IMR-90 (cell line): ENCODE measurements at regions not wholly inside any gene's neighbourhood (a gene's known extent, or its start where the extent isn't known, plus 50 kb on each side); places are given as distances from the start of the nearest gene placed in this dataset.

ENCODE experiments used
- ATAC-seq: fragments of 200-7000 bp; cut with Tn5 transposase; 2 replicates; pipeline ENCODE4 v1.9.1; 2020; ENCODE audit warnings: low read depth, mild to moderate bottlenecking, moderate library complexity
- BruUV-seq: library from RNA; stranded (reverse); fragments of 400-500 nt; replicated peaks from 2 replicates; lab custom pipeline; 2021; lab: Mats Ljungman, UMichigan
- CTCF ChIA-PET: fragments of 300-600 bp; formaldehyde crosslinking; extraction: SDS; loops from one replicate; lab custom pipeline; 2021; ENCODE audit warnings: antibody characterized with exemption; lab: Yijun Ruan, JAX
- POLR2A ChIA-PET: fragments of 300-600 bp; sonication (Branson Sonifier 250); formaldehyde crosslinking; loops from one replicate; lab custom pipeline; 2022; ENCODE audit warnings: antibody characterized with exemption; ENCODE audit not compliant: unreplicated experiment; lab: Charles Lee
- DNase-seq: peaks from one replicate; pipeline ENCODE4 v3.0.0; 2013
- H2AFZ ChIP-seq: replicated peaks from 2 replicates; pipeline ENCODE3; 2013; ENCODE audit warnings: low read length, mild to moderate bottlenecking; ENCODE audit not compliant: poor library complexity
- H2AK5ac ChIP-seq: 2 replicates; pipeline ENCODE4 v1.6.1; 2013; ENCODE audit warnings: low read depth, low read length, inconsistent platforms
- H2AK9ac ChIP-seq: replicated peaks from 2 replicates; pipeline ENCODE3; 2013; ENCODE audit warnings: mild to moderate bottlenecking, low read depth, low read length, moderate library complexity; ENCODE audit not compliant: poor library complexity
- H2BK120ac ChIP-seq: 2 replicates; pipeline ENCODE4 v1.6.1; 2013; ENCODE audit warnings: low read depth, low read length, inconsistent platforms
- H2BK15ac ChIP-seq: 3 replicates; pipeline ENCODE4 v1.6.1; 2013; ENCODE audit warnings: low read depth, low read length, inconsistent platforms
- H2BK20ac ChIP-seq: 2 replicates; pipeline ENCODE4 v1.6.1; 2013; ENCODE audit warnings: low read depth, mild to moderate bottlenecking, inconsistent platforms, low read length, moderate library complexity
- H2BK5ac ChIP-seq: 2 replicates; pipeline ENCODE4 v1.6.1; 2013; ENCODE audit warnings: mild to moderate bottlenecking, low read depth, low read length, inconsistent platforms; ENCODE audit not compliant: poor library complexity, severe bottlenecking
- H3K14ac ChIP-seq: replicated peaks from 2 replicates; pipeline ENCODE4 v1.6.1; 2013; ENCODE audit warnings: low read depth, low read length, inconsistent platforms
- H3K18ac ChIP-seq: 2 replicates; pipeline ENCODE4 v1.6.1; 2013; ENCODE audit warnings: low read depth, low read length, control low read depth
- H3K23ac ChIP-seq: 2 replicates; pipeline ENCODE4 v1.6.1; 2013; ENCODE audit warnings: low read depth, low read length, inconsistent platforms
- H3K27ac ChIP-seq: 2 replicates; pipeline ENCODE4 v1.5.1; 2013; ENCODE audit warnings: mild to moderate bottlenecking, control low read depth, low read length; ENCODE audit not compliant: insufficient read depth
- H3K27me3 ChIP-seq: 2 replicates; pipeline ENCODE4 v1.6.1; 2013; ENCODE audit warnings: low read length; ENCODE audit not compliant: control insufficient read depth, insufficient read depth
- H3K36me3 ChIP-seq: 2 replicates; pipeline ENCODE4 v1.6.1; 2013; ENCODE audit warnings: low read length, mixed read lengths; ENCODE audit not compliant: control insufficient read depth, insufficient read depth
- H3K4ac ChIP-seq: 2 replicates; pipeline ENCODE4 v1.6.1; 2013; ENCODE audit warnings: low read depth, low read length, inconsistent platforms
- H3K4me1 ChIP-seq: 2 replicates; pipeline ENCODE4 v1.6.1; 2013; ENCODE audit warnings: low read length, mixed read lengths; ENCODE audit not compliant: control insufficient read depth, insufficient read depth
- H3K4me2 ChIP-seq: 2 replicates; pipeline ENCODE4 v1.6.1; 2013; ENCODE audit warnings: low read depth, mild to moderate bottlenecking, control low read depth, low read length, moderate library complexity
- H3K4me3 ChIP-seq: 2 replicates; pipeline ENCODE4 v1.5.1; 2013; ENCODE audit warnings: low read depth, mild to moderate bottlenecking, control low read depth, low read length, moderate library complexity; ENCODE audit not compliant: insufficient read depth
- H3K56ac ChIP-seq: 2 replicates; pipeline ENCODE4 v1.6.1; 2013; ENCODE audit warnings: low read length, inconsistent platforms; ENCODE audit not compliant: insufficient read depth; ENCODE audit errors: extremely low read depth
- H3K79me1 ChIP-seq, 2 experiments: 2 replicates each; pipeline ENCODE4 v1.6.1; 2013; ENCODE audit warnings: low read length in 2 of 2, inconsistent platforms in 1 of 2, low read depth in 1 of 2
- H3K9ac ChIP-seq: 2 replicates; pipeline ENCODE4 v1.6.1; 2013; ENCODE audit warnings: low read depth, low read length, control low read depth
- H3K9me1 ChIP-seq: 2 replicates; pipeline ENCODE4 v1.6.1; 2013; ENCODE audit warnings: low read length, inconsistent platforms; ENCODE audit not compliant: insufficient read depth
- H3K9me3 ChIP-seq: 2 replicates; pipeline ENCODE4 v1.6.1; 2013; ENCODE audit warnings: low read length; ENCODE audit not compliant: control insufficient read depth, insufficient read depth
- H4K20me1 ChIP-seq: 2 replicates; pipeline ENCODE4 v1.6.1; 2013; ENCODE audit warnings: low read length, inconsistent platforms; ENCODE audit not compliant: insufficient read depth
- H4K5ac ChIP-seq: 2 replicates; pipeline ENCODE4 v1.6.1; 2013; ENCODE audit warnings: mild to moderate bottlenecking, low read depth, low read length, control low read depth
- H4K8ac ChIP-seq, 2 experiments: 2 replicates each; pipeline ENCODE4 v1.6.1; 2013; ENCODE audit warnings: low read depth in 2 of 2, low read length in 2 of 2, control low read depth in 1 of 2, inconsistent platforms in 1 of 2
- H4K91ac ChIP-seq: 2 replicates; pipeline ENCODE4 v1.6.1; 2013; ENCODE audit warnings: low read depth, low read length, inconsistent platforms; ENCODE audit not compliant: insufficient read depth
- BHLHE40 ChIP-seq: fragments of 150-350 bp; IDR thresholded peaks from 2 replicates; pipeline ENCODE4 v1.6.1; 2016; ENCODE audit warnings: mild to moderate bottlenecking, low read depth, low read length
- CHD1 ChIP-seq: IDR thresholded peaks from 2 replicates; pipeline ENCODE4 v1.6.1; 2012; ENCODE audit warnings: low read depth, low read length, improper control_type of control experiment
- MAFK ChIP-seq: IDR thresholded peaks from 2 replicates; pipeline ENCODE4 v1.6.1; 2012; ENCODE audit warnings: low read depth, low read length, improper control_type of control experiment
- POLR2A ChIP-seq: IDR thresholded peaks from 2 replicates; pipeline ENCODE4 v1.6.1; 2012; ENCODE audit warnings: mild to moderate bottlenecking, low read depth, low read length
- SMC3 ChIP-seq: fragments of 150-350 bp; IDR thresholded peaks from 2 replicates; pipeline ENCODE4 v1.6.1; 2016; ENCODE audit warnings: low read depth, mild to moderate bottlenecking, antibody characterized with exemption, low read length, moderate library complexity
- USF2 ChIP-seq: fragments of 150-350 bp; IDR thresholded peaks from 2 replicates; pipeline ENCODE4 v1.6.1; 2017; ENCODE audit warnings: mild to moderate bottlenecking, antibody characterized with exemption, low read length, low read depth
- WGBS, 2 experiments: methylation state at CpG; one replicate each; pipeline versions ENCODE4 v1.1.5 to v1.1.7; 2013; ENCODE audit warnings: missing lambda C conversion rate in 2 of 2; ENCODE audit not compliant: insufficient read length in 1 of 2; ENCODE audit errors: extremely low coverage in 2 of 2; 5-methylcytosine and 5-hydroxymethylcytosine counted together
- dilution Hi-C: fragments of 300-500 bp; cut with HindIII; formaldehyde crosslinking; loops from one replicate; pipeline ENCODE4 v1.14.3; 2018; ENCODE audit warnings: low sequenced_read_pairs; ENCODE audit not compliant: unreplicated experiment
- in situ Hi-C: fragments of 300-500 bp; cut with MboI; formaldehyde crosslinking; loops from 3 replicates; pipeline ENCODE4 v1.14.3; 2019; ENCODE audit warnings: low sequenced_read_pairs, inconsistent platforms, mixed read lengths
- intact Hi-C: fragments of 100-400 bp; cut with micrococcal nuclease; formaldehyde crosslinking; loops from 2 replicates; pipeline ENCODE4 v1.10.0; 2022

- no peak overlapping the region for H3K9ac ChIP-seq
- H2BK15ac ChIP-seq = no peak overlapping the region
- no CpG with 5 or more reads among the region's 4 CpGs for WGBS, 2 experiments
- H2BK20ac ChIP-seq = no peak overlapping the region
- dilution Hi-C loops (no loop called here), in situ Hi-C loops (no loop called here), intact Hi-C loops (no loop called here)
- no peak overlapping the region for H2AK9ac ChIP-seq
- no peak overlapping the region for H3K18ac ChIP-seq
- POLR2A ChIA-PET = no interaction called here
- no peak overlapping the region for H4K91ac ChIP-seq
- no peaks in the 10 kb centered on the region for H3K27me3 ChIP-seq
- H3K36me3 ChIP-seq = no peaks in the 10 kb centered on the region
- H4K20me1 ChIP-seq = no peaks in the 10 kb centered on the region
- no peak overlapping the region for H3K23ac ChIP-seq
- no peak overlapping the region for H4K5ac ChIP-seq
- CTCF ChIA-PET = interaction anchor here (1.2 kb wide), 1 partner anchor 12 kb away, joined by 3 read pairs; no protein-coding TSS in a partner anchor
- H2AFZ ChIP-seq = no peak overlapping the region
- H3K4me2 ChIP-seq = no peak overlapping the region
- H3K9me1 ChIP-seq = no peaks in the 10 kb centered on the region
- no peak overlapping the region for H3K56ac ChIP-seq
- no peak overlapping the region for H3K4me3 ChIP-seq
- H2AK5ac ChIP-seq = no peak overlapping the region
- H3K4ac ChIP-seq = no peak overlapping the region
- DNase-seq (no peak), ATAC-seq (no peak)
- no peaks in the 10 kb centered on the region for H3K4me1 ChIP-seq
- no peak for TF ChIP-seq POLR2A
- no peak for TF ChIP-seq USF2
- TF ChIP-seq MAFK = no peak
- no peak for TF ChIP-seq CHD1
- no peak for TF ChIP-seq SMC3
- no peak for TF ChIP-seq BHLHE40
- H2BK5ac ChIP-seq = no peak overlapping the region
- H3K79me1 ChIP-seq = no peaks in the 10 kb centered on the region
- H3K9me3 ChIP-seq = no peaks in the 10 kb centered on the region
- no peak overlapping the region for H2BK120ac ChIP-seq
- H4K8ac ChIP-seq = no peak overlapping the region
- no peak overlapping the region for H3K27ac ChIP-seq
- BruUV-seq = no TSS peak
- no peak overlapping the region for H3K14ac ChIP-seq
Measured at GRCh38 chr5:58357799-58358500, 101.9 kb downstream of the PLK2 start.
